Neural cell (in vitro differentiated cells): ENCODE measurements at regions not wholly inside any gene's neighbourhood (a gene's known extent, or its start where the extent isn't known, plus 50 kb on each side); places are given as distances from the start of the nearest gene placed in this dataset.
A peak's percentile ranks its signal among the peaks of the same experiment; 100 is the strongest.

Experiments used
- CTCF ChIP-seq: fragments of 450-650 bp; IDR thresholded peaks from 2 replicates; pipeline ENCODE4 v1.5.1; 2014; ENCODE audit warnings: antibody characterized with exemption, mild to moderate bottlenecking, moderate library complexity; ENCODE audit not compliant: poor library complexity, severe bottlenecking
- POLR2AphosphoS5 ChIP-seq: IDR thresholded peaks from 2 replicates; pipeline ENCODE4 v1.6.1; 2012
- RAD21 ChIP-seq: fragments of 450-650 bp; conservative IDR thresholded peaks from 2 replicates; pipeline ENCODE4 v1.6.1; 2014; ENCODE audit warnings: antibody characterized with exemption, mild to moderate bottlenecking, moderate library complexity

DNA sequence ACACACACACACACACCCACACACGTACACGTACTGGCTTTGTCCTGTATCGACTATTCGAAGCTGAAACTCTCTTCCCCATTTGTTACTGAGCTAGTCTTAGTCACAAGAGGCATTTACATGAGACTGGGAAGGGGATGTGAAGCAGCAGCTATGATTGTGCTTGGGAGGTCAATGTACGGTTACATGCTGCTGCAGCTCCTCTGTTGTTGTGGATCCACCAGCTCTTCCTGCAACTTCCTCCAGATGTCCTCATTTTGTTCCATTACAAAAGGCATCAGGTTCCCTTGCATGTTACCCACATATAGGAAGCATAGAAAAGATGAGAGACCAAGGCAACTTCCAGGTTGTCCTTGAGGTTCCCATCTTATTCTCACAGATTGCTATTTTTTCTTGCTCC, 612.4 kb upstream of the IMPG1 start:
- TF ChIP-seq RAD21 (peak; percentile 45), CTCF (peak; percentile 45), POLR2AphosphoS5 (no peak)
